Colonic mucosa (tissue), 4 donors: ENCODE measurements at regions not wholly inside any gene's neighbourhood (a gene's known extent, or its start where the extent isn't known, plus 50 kb on each side); places are given as distances from the start of the nearest gene placed in this dataset.

Experiments used
- DNase-seq: peaks from one replicate; pipeline ENCODE4 v3.0.0-alpha.2; 2020
- H3K27ac ChIP-seq: fragments of 200-600 bp; one replicate; pipeline ENCODE4 v1.8.0; 2021
- H3K27me3 ChIP-seq: fragments of 200-600 bp; one replicate; pipeline ENCODE4 v1.8.0; 2021
- H3K36me3 ChIP-seq: fragments of 200-600 bp; one replicate; pipeline ENCODE4 v1.8.0; 2021
- H3K4me1 ChIP-seq: fragments of 200-600 bp; one replicate; pipeline ENCODE4 v1.8.0; 2021; ENCODE audit warnings: mild to moderate bottlenecking
- H3K4me3 ChIP-seq: fragments of 200-600 bp; one replicate; pipeline ENCODE4 v1.8.0; 2021
- H3K9ac ChIP-seq, 2 donors: one replicate each; pipeline ENCODE4 v1.7.0; 2013; ENCODE audit warnings: control low read depth in 2 of 2, low read depth in 2 of 2, low read length in 2 of 2
- H3K9me3 ChIP-seq: fragments of 200-600 bp; one replicate; pipeline ENCODE4 v1.8.0; 2021
- intact Hi-C: fragments of 100-400 bp; cut with DNase I; formaldehyde crosslinking; loops from one replicate; pipeline ENCODE4 v1.14.1; 2022
- TF ChIP-seq, protein P1 (sequence below): fragments of 200-600 bp; IDR thresholded peaks from one replicate; pipeline ENCODE4 v1.8.0; 2022; ENCODE audit warnings: antibody characterized with exemption, mild to moderate bottlenecking
- donor health status: healthy.
- donor health status: DM: no; HTN: no; CAD: no.
- donor health status: DM: no; HTN: no; CAD: no.

DNA sequence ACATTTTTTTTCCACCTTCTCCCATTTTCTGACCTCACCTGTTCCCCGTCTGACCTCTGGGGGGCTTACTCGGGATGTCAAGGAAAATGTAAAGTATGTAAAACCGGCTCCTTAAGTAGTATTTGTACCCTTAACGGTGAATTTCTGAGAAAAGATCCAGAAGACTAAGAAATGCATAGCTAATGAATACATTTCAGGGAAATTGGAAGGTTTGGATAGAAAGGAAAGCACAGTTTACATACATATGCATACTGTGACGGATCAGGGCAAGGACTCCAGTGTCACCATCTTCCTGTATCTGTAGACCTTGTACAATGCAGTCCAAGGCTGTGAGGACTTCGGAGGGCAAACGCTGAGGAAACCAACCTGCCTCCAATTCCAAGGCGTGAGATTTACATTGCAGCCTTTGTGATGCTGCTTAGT is 2185.9 kb upstream of the TENM3 start:
- intact Hi-C loops = no loop called here
- H3K9me3 ChIP-seq = no peaks in the 10 kb centered on the region
- DNase-seq = no peak
- no peak overlapping the region for H3K9ac ChIP-seq
- H3K27me3 ChIP-seq = peaks cover 17% of the 10 kb centered on the region
- TF ChIP-seq, protein P1, sequence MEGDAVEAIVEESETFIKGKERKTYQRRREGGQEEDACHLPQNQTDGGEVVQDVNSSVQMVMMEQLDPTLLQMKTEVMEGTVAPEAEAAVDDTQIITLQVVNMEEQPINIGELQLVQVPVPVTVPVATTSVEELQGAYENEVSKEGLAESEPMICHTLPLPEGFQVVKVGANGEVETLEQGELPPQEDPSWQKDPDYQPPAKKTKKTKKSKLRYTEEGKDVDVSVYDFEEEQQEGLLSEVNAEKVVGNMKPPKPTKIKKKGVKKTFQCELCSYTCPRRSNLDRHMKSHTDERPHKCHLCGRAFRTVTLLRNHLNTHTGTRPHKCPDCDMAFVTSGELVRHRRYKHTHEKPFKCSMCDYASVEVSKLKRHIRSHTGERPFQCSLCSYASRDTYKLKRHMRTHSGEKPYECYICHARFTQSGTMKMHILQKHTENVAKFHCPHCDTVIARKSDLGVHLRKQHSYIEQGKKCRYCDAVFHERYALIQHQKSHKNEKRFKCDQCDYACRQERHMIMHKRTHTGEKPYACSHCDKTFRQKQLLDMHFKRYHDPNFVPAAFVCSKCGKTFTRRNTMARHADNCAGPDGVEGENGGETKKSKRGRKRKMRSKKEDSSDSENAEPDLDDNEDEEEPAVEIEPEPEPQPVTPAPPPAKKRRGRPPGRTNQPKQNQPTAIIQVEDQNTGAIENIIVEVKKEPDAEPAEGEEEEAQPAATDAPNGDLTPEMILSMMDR = no peak
- H3K4me3 ChIP-seq = no peak overlapping the region
- H3K4me1 ChIP-seq = no peaks in the 10 kb centered on the region
- no peaks in the 10 kb centered on the region for H3K36me3 ChIP-seq
- no peak overlapping the region for H3K27ac ChIP-seq

DNA sequence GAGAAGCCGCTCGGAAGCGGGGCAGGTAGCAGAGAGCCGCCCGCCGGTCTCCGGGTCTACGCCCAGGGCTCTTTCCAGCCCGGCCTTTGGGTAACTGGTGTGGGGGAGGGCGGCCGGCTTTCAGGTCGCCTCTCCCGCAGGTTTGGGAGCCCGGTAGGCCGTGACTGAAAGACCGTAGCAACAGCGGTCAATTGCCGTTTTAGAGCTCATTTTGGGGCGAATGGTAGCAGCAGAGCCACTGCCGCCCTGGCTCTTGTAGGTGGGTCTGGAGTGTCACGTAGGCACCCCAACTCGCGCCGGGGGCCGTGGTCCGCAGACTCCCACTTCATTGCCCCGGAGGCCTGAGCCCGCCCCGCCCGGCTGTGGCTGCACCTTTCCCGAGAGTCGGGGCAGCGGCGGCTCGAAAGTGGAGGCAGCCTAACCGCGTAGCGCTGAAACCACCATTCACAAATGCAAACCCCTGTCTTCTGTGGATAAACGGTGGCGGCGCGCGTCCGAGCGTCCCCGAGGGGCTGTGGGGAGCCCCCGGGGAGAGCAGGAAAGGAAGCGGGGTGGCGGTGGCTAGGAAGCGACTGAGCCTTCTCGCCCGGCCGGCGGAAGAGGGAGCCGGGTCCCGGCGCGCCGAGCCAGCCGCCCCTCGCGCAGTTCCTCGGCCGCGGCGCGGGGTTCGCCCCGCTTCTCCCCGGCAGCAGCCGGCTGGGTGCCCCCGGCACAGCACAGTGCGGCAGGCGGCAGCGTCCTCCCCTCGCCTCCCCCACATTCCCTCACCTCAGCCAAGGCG is 2185.1 kb upstream of the TENM3 start:
- peak; percentile 42 for DNase-seq
- Histone ChIP-seq H3K27me3 (peaks cover 17% of the 10 kb centered on the region), H3K36me3 (no peaks in the 10 kb centered on the region), H3K9me3 (no peaks in the 10 kb centered on the region), H3K4me1 (no peaks in the 10 kb centered on the region), H3K27ac (no peak overlapping the region), H3K9ac (no peak overlapping the region), H3K4me3 (peak overlapping the region; percentile 52)
- intact Hi-C loops = no loop called here
- TF ChIP-seq, protein P1 = no peak

DNA sequence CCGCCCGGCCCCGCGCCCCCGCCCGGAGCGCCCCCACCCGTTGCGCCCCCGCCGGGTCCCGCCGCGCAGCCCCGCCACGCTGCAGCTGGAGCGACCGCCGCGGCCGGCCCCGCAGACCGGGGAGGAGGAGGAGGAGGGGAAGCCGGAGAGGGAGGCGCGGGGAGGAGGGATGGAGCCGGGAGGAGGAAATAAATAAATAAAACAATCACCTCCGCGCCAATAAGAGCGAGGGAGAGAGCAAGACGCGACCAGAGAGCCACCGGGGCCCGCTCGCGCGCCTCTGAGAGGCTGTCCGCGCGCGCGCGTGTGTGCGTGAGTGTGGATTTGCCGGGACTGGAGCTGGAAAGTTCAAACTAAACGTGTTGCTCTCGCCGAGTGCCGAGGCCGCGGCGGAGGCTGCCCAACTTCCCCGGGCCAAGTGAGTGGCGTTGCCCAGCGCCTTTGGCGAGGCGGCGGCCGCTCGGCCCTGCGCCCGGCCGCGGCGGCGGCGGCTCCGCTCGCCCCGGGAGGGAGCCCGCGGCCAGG is 2184.4 kb upstream of the TENM3 start:
- TF ChIP-seq, protein P1 = no peak
- H3K27me3 ChIP-seq = peaks cover 17% of the 10 kb centered on the region
- no peaks in the 10 kb centered on the region for H3K36me3 ChIP-seq
- H3K9ac ChIP-seq = no peak overlapping the region
- H3K27ac ChIP-seq = no peak overlapping the region
- no peaks in the 10 kb centered on the region for H3K9me3 ChIP-seq
- peak overlapping the region; percentile 52 for H3K4me3 ChIP-seq
- intact Hi-C loops = no loop called here
- no peaks in the 10 kb centered on the region for H3K4me1 ChIP-seq
- peak; percentile 77 for DNase-seq

DNA sequence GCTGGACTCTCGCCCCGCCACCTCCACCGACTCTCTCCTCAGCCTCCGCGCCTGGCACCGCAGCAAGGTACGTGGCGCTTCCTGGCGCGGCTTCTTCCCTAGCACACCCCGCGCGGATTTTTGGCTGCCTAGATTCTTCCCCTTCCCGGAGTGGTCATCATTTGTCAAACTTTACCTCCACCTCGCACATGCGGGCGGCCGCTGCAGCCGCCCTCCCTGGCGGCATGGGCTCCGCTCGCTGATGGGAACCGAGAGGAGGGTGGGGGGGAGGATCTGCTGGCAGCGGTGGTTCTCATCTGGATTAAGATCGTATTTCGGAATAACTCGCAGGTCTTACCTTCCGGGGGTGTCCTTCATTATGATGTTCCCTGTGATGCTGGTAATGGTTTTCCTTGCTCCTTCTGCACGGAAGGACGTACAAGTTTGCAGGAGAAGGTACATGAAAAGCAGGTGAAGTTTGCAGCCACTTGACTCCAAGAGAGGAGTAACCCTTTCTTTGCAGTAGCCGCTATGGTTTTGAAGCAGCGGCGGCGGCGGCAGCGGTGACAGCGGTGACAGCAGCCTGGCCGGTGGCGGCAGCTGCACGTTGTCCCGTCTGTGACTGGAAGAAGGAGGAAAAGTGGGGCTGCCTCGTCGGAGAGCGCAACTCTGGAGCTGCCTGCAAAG is 2183.9 kb upstream of the TENM3 start:
- H3K4me1 ChIP-seq = no peaks in the 10 kb centered on the region
- H3K4me3 ChIP-seq = peak overlapping the region; percentile 52
- H3K27ac ChIP-seq = no peak overlapping the region
- peaks cover 17% of the 10 kb centered on the region for H3K27me3 ChIP-seq
- H3K36me3 ChIP-seq = no peaks in the 10 kb centered on the region
- intact Hi-C loops = no loop called here
- H3K9me3 ChIP-seq = no peaks in the 10 kb centered on the region
- TF ChIP-seq, protein P1 = no peak
- no peak overlapping the region for H3K9ac ChIP-seq
- peak; percentile 23 for DNase-seq

DNA sequence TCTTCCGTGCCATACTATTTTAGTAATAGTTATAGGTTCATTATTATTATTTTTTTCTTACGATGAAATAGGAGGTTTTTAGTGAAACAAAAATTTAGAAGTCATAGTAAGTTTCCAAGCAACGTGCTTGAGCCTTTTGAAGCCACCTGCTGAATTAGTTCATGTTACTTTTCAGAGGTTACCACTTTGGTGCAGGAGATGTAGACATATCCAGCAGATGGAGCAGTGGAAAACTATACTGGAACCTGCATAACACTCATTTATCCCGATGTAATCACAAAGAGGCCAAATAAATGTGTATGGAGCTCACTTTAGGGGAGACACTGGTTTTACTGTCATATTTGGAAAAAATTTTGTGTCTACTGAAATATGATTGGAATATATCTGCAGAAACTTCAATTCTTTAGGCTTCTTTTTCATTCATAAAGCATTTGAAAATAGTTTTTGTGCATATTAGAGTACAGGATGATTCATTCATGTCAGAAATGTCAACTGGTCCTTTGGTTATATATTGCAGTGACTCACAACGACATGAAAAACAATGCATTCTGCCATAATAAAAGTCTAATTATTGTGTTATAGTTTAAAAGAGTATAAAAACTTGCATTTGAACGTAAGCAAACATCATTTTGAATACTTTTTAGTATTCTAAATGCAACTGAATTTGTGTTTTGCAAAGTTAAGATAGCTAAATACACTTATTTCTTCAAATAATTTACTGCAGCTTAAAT is 2182.9 kb upstream of the TENM3 start:
- Histone ChIP-seq H3K9ac (no peak overlapping the region), H3K27me3 (peaks cover 17% of the 10 kb centered on the region), H3K4me3 (no peak overlapping the region), H3K36me3 (no peaks in the 10 kb centered on the region), H3K27ac (no peak overlapping the region), H3K9me3 (no peaks in the 10 kb centered on the region), H3K4me1 (no peaks in the 10 kb centered on the region)
- TF ChIP-seq, protein P1 = no peak
- intact Hi-C loops = no loop called here
- no peak for DNase-seq
